Loucy (cell line): ENCODE measurements at regions not wholly inside any gene's neighbourhood (a gene's known extent, or its start where the extent isn't known, plus 50 kb on each side); places are given as distances from the start of the nearest gene placed in this dataset.
A peak's percentile ranks its signal among the peaks of the same experiment; 100 is the strongest.

Source experiments
- H2AFZ ChIP-seq: fragments of 200-600 bp; sonication (generic); 2 replicates; pipeline ENCODE4 v1.6.0; 2016; ENCODE audit warnings: antibody characterized with exemption, mild to moderate bottlenecking, low read length, moderate library complexity
- H3F3A ChIP-seq: fragments of 200-600 bp; 2 replicates; pipeline ENCODE4 v1.6.0; 2016; ENCODE audit warnings: antibody characterized with exemption, low read depth, mild to moderate bottlenecking
- H3K27me3 ChIP-seq: fragments of 200-600 bp; sonication (generic); 2 replicates; pipeline ENCODE4 v1.6.1; 2014; ENCODE audit warnings: low read length, mild to moderate bottlenecking; ENCODE audit not compliant: insufficient read depth, poor library complexity, severe bottlenecking
- H3K36me3 ChIP-seq: fragments of 200-600 bp; sonication (generic); 2 replicates; pipeline ENCODE4 v1.6.1; 2016; ENCODE audit warnings: low read length; ENCODE audit not compliant: insufficient read depth
- H3K4me1 ChIP-seq: fragments of 200-600 bp; sonication (generic); 2 replicates; pipeline ENCODE4 v1.5.1; 2014; ENCODE audit warnings: low read length, mild to moderate bottlenecking; ENCODE audit not compliant: insufficient read depth, poor library complexity, severe bottlenecking
- H3K4me2 ChIP-seq: fragments of 200-600 bp; sonication (generic); 2 replicates; pipeline ENCODE4 v1.6.0; 2014; ENCODE audit warnings: antibody characterized with exemption, low read length, low read depth, mild to moderate bottlenecking; ENCODE audit not compliant: poor library complexity, severe bottlenecking
- H3K4me3 ChIP-seq: fragments of 200-600 bp; sonication (generic); 2 replicates; pipeline ENCODE4 v1.5.1; 2014; ENCODE audit warnings: low read length, mild to moderate bottlenecking, mixed read lengths; ENCODE audit not compliant: poor library complexity, severe bottlenecking
- H3K79me2 ChIP-seq: fragments of 200-600 bp; sonication (generic); 2 replicates; pipeline ENCODE4 v1.6.1; 2014; ENCODE audit warnings: low read length; ENCODE audit not compliant: insufficient read depth
- H3K9ac ChIP-seq: fragments of 200-600 bp; sonication (generic); 2 replicates; pipeline ENCODE4 v1.6.0; 2014; ENCODE audit warnings: mild to moderate bottlenecking, low read depth, low read length, moderate library complexity; ENCODE audit not compliant: poor library complexity, severe bottlenecking
- H3K9me2 ChIP-seq: fragments of 200-600 bp; sonication (generic); replicated peaks from 2 replicates; pipeline ENCODE4 v1.6.1; 2016; ENCODE audit warnings: low read depth, low read length, mixed read lengths
- H3K9me3 ChIP-seq: fragments of 200-600 bp; sonication (generic); 2 replicates; pipeline ENCODE4 v1.6.1; 2014; ENCODE audit warnings: mild to moderate bottlenecking, antibody characterized with exemption, low read length, low read depth; ENCODE audit not compliant: insufficient read depth
- H4K20me1 ChIP-seq: fragments of 200-600 bp; sonication (generic); 2 replicates; pipeline ENCODE4 v1.6.0; 2014; ENCODE audit warnings: antibody characterized with exemption, low read length, mild to moderate bottlenecking; ENCODE audit not compliant: insufficient read depth, poor library complexity, severe bottlenecking
- CTCF ChIP-seq: fragments of 200-600 bp; sonication (generic); conservative IDR thresholded peaks from 2 replicates; pipeline ENCODE4 v1.5.1; 2014; ENCODE audit warnings: mild to moderate bottlenecking, antibody characterized with exemption, low read length
- EZH2phosphoT487 ChIP-seq: fragments of 200-600 bp; IDR thresholded peaks from 2 replicates; pipeline ENCODE4 v1.6.1; 2018; ENCODE audit warnings: antibody characterized with exemption, mild to moderate bottlenecking, moderate library complexity, borderline replicate concordance

DNA sequence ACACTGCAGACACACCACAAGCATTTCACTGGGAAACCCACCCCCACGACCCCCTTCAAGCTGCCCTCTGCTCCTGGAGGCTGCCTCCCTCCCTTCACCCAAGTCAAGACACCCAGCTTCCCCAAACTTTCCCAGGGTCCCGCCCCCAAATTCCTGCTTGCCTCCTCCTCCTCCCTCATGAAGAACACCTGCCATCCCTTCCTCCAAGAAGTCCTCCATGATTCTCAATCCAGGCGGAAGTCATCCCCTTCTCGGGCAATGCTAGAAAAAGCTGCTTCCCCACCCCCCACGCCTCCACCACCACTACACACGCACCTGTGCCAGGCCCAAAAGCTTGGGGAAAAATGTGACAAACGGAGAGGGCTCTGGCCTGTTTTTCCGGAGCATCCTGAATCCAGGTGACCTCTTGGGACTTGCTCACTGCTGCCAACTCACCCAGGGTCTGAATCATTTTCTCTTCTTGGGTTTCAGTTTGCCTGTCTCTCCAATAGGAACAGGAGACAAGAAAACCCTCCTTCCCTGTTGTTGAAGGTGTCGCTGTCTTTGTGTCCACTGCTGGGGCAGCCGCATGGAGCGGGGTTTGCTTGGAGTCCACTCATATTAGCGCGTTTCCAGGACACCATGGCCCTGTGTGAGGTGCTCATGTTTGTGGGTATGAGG is 101.0 kb upstream of the CASZ1 start:
- TF ChIP-seq CTCF, result no peak
- no peak for TF ChIP-seq EZH2phosphoT487
- no peak overlapping the region for H3K9ac ChIP-seq
- no peaks in the 10 kb centered on the region for H3K9me3 ChIP-seq
- H3K4me2 ChIP-seq, result no peak overlapping the region
- no peak overlapping the region for H2AFZ ChIP-seq
- H3K4me3 ChIP-seq, result no peak overlapping the region
- H3K36me3 ChIP-seq, result no peaks in the 10 kb centered on the region
- no peaks in the 10 kb centered on the region for H4K20me1 ChIP-seq
- H3K4me1 ChIP-seq, result peaks cover 29% of the 10 kb centered on the region
- H3K27me3 ChIP-seq, result no peaks in the 10 kb centered on the region
- H3K9me2 ChIP-seq, result no peaks in the 10 kb centered on the region
- no peaks in the 10 kb centered on the region for H3F3A ChIP-seq
- no peaks in the 10 kb centered on the region for H3K79me2 ChIP-seq

DNA sequence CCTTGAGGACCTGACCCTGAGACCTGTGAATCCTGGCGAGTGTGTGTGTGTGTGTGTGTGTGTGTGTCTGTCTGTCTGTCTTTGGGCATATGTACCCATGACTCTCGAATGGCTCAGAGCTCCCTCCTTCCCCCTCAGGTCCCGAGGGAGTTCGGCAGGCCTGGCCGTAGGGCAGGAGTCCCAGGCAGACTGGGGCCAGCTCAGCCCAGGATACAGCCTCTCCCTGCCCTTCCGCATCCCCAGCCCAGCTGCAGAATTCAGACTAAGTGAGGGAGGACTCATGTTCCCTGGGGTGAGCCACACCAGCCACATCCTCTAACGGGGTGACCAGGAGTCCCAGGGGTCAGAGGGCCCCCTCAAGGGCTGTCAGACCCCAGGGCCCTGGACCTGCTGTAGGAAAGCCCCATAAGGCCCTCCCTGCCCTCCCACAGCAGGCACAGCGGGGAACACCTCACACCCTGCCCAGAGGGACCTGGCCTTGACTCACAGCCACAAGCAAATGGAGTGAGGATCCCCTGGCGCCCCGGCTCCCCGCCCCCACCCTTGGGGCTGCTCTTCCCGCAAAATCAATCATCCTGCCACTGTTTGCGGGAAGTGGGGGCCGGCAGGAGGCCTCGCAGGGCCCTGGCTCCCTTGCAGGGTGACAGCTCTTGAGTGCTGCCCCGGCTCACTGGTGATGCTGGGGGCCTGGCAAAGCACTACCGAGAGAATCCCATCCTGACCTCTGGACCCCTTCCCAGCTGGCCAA is 101.7 kb upstream of the CASZ1 start:
- Histone ChIP-seq H3K4me2 (peak overlapping the region; percentile 10), H3K4me1 (peaks cover 29% of the 10 kb centered on the region), H3K9me2 (no peaks in the 10 kb centered on the region), H4K20me1 (no peaks in the 10 kb centered on the region), H3F3A (no peaks in the 10 kb centered on the region), H3K9me3 (no peaks in the 10 kb centered on the region), H3K36me3 (no peaks in the 10 kb centered on the region), H3K4me3 (no peak overlapping the region), H2AFZ (no peak overlapping the region), H3K9ac (no peak overlapping the region), H3K79me2 (no peaks in the 10 kb centered on the region), H3K27me3 (no peaks in the 10 kb centered on the region)
- no peak for TF ChIP-seq EZH2phosphoT487
- TF ChIP-seq CTCF, result no peak

- H3K27me3 ChIP-seq, result no peaks in the 10 kb centered on the region
- no peak overlapping the region for H2AFZ ChIP-seq
- TF ChIP-seq CTCF, result no peak
- no peak for TF ChIP-seq EZH2phosphoT487
- H3K4me2 ChIP-seq, result peak overlapping the region; percentile 10
- H3K36me3 ChIP-seq, result no peaks in the 10 kb centered on the region
- H3K79me2 ChIP-seq, result no peaks in the 10 kb centered on the region
- H3K4me1 ChIP-seq, result peaks cover 37% of the 10 kb centered on the region
- no peaks in the 10 kb centered on the region for H3K9me2 ChIP-seq
- no peak overlapping the region for H3K4me3 ChIP-seq
- H3K9ac ChIP-seq, result peak overlapping the region; percentile 25
- H3F3A ChIP-seq, result no peaks in the 10 kb centered on the region
- no peaks in the 10 kb centered on the region for H4K20me1 ChIP-seq
- no peaks in the 10 kb centered on the region for H3K9me3 ChIP-seq
Observed at GRCh38 chr1:10898921-10899320, 102.5 kb upstream of the CASZ1 start.
